Mesendoderm (in vitro differentiated cells): ENCODE measurements at regions not wholly inside any gene's neighbourhood (a gene's known extent, or its start where the extent isn't known, plus 50 kb on each side); places are given as distances from the start of the nearest gene placed in this dataset.
A peak's percentile ranks its signal among the peaks of the same experiment; 100 is the strongest.

Source experiments
- DNase-seq: peaks from one replicate; pipeline ENCODE4 v3.0.0; 2013
- H2AK5ac ChIP-seq: 2 replicates; pipeline ENCODE4 v1.6.1; 2013; ENCODE audit warnings: low read length, inconsistent platforms
- H2BK120ac ChIP-seq: 2 replicates; pipeline ENCODE4 v1.6.1; 2013; ENCODE audit warnings: low read depth, mild to moderate bottlenecking, low read length, moderate library complexity, mixed read lengths
- H2BK15ac ChIP-seq: replicated peaks from 2 replicates; pipeline ENCODE4 v1.6.1; 2013; ENCODE audit warnings: low read depth, mild to moderate bottlenecking, moderate library complexity
- H2BK5ac ChIP-seq: 2 replicates; pipeline ENCODE4 v1.6.1; 2013; ENCODE audit warnings: low read length, inconsistent platforms
- H3K18ac ChIP-seq: 2 replicates; pipeline ENCODE4 v1.6.1; 2013; ENCODE audit warnings: mild to moderate bottlenecking, low read length, mixed read lengths
- H3K23ac ChIP-seq: one replicate; pipeline ENCODE4 v1.6.1; 2013; ENCODE audit warnings: low read length
- H3K27ac ChIP-seq: 2 replicates; pipeline ENCODE4 v1.5.1; 2013; ENCODE audit warnings: low read depth, mild to moderate bottlenecking, inconsistent platforms, low read length, moderate library complexity
- H3K27me3 ChIP-seq: 2 replicates; pipeline ENCODE4 v1.6.1; 2013; ENCODE audit warnings: low read length, control low read depth, mild to moderate bottlenecking, inconsistent platforms; ENCODE audit not compliant: insufficient read depth, poor library complexity
- H3K36me3 ChIP-seq: 2 replicates; pipeline ENCODE4 v1.6.1; 2013; ENCODE audit warnings: low read length, inconsistent platforms; ENCODE audit not compliant: control insufficient read depth, insufficient read depth
- H3K4ac ChIP-seq: one replicate; pipeline ENCODE4 v1.6.1; 2013; ENCODE audit warnings: low read depth, mild to moderate bottlenecking, low read length, moderate library complexity
- H3K4me1 ChIP-seq: 2 replicates; pipeline ENCODE4 v1.6.1; 2013; ENCODE audit warnings: low read depth, low read length, inconsistent platforms; ENCODE audit not compliant: control insufficient read depth
- H3K4me2 ChIP-seq: 2 replicates; pipeline ENCODE4 v1.6.1; 2013; ENCODE audit warnings: low read length
- H3K4me3 ChIP-seq: 2 replicates; pipeline ENCODE4 v1.5.1; 2013; ENCODE audit warnings: mild to moderate bottlenecking, low read length
- H3K56ac ChIP-seq: one replicate; pipeline ENCODE4 v1.6.1; 2013; ENCODE audit warnings: low read length
- H3K79me1 ChIP-seq: 2 replicates; pipeline ENCODE4 v1.6.1; 2013; ENCODE audit warnings: low read length, inconsistent platforms
- H3K79me2 ChIP-seq: 2 replicates; pipeline ENCODE4 v1.6.1; 2013; ENCODE audit warnings: mild to moderate bottlenecking, low read length; ENCODE audit not compliant: control insufficient read depth, insufficient read depth
- H3K9ac ChIP-seq: 2 replicates; pipeline ENCODE4 v1.6.1; 2013; ENCODE audit warnings: low read length, inconsistent platforms
- H4K5ac ChIP-seq: one replicate; pipeline ENCODE4 v1.6.1; 2013; ENCODE audit warnings: low read length
- H4K8ac ChIP-seq: one replicate; pipeline ENCODE4 v1.6.1; 2013; ENCODE audit warnings: low read depth, mild to moderate bottlenecking, control low read depth, low read length, moderate library complexity
- WGBS: extraction: QIAGEN DNeasy Blood & Tissue Kit; methylation state at CpG from one replicate; pipeline ENCODE4 v1.1.7; 2013; ENCODE audit warnings: low lambda C conversion rate, missing lambda C conversion rate; ENCODE audit not compliant: insufficient coverage; ENCODE audit errors: extremely low coverage; 5-methylcytosine and 5-hydroxymethylcytosine counted together

DNA sequence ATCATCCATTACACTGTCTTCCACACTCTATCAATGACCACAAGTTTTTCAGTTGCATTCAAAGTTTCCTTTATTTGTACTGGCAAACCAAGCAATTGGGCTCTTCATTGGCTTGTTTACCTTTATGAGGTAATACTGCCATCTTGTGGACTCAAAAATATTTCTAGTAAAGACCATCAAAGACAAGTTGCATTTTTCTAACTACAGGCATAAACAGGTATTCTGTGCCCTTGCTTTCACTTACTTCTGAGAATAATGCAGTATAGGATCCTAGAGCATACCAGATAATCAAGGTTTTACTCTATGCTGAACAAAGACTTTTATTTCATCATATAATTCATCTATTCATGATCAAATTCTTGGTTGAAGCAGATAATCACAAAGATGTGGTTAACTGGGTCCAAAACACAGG, 173.7 kb upstream of the POU5F2 start:
- Histone ChIP-seq H3K4me3 (no peak overlapping the region), H3K23ac (no peak overlapping the region), H3K36me3 (no peaks in the 10 kb centered on the region), H3K27me3 (no peaks in the 10 kb centered on the region), H2BK15ac (no peak overlapping the region), H3K4me1 (no peaks in the 10 kb centered on the region), H4K5ac (no peak overlapping the region), H3K4ac (no peak overlapping the region), H3K79me1 (no peaks in the 10 kb centered on the region), H3K56ac (no peak overlapping the region), H3K79me2 (no peaks in the 10 kb centered on the region), H2AK5ac (no peak overlapping the region), H3K27ac (no peak overlapping the region), H3K9ac (no peak overlapping the region), H4K8ac (no peak overlapping the region), H3K4me2 (no peak overlapping the region), H2BK120ac (no peak overlapping the region), H3K18ac (no peak overlapping the region), H2BK5ac (no peak overlapping the region)
- DNase-seq = peak; percentile 67

DNA sequence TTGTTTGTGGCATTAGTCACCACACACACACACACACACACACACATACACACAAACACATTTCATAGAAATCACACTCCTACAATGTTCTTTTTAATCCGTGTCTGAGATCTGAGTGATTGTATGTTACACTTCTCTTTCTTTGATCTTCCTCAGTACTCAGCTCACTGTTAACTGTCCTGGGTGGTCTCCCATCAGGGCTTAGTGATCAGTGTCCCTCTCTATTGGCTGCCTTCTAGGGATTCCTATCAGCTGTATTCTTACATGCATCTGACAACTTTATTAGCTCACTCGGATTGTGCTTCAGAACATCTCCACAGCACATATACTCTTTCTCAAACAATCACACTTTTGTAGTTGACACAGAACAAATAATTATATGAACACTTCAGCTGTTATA, 170.2 kb upstream of the POU5F2 start:
- Histone ChIP-seq H3K27ac (no peak overlapping the region), H4K8ac (no peak overlapping the region), H3K4me1 (no peaks in the 10 kb centered on the region), H3K23ac (no peak overlapping the region), H3K4me3 (no peak overlapping the region), H3K4me2 (no peak overlapping the region), H3K79me2 (no peaks in the 10 kb centered on the region), H3K4ac (no peak overlapping the region), H2BK120ac (no peak overlapping the region), H3K9ac (no peak overlapping the region), H3K27me3 (no peaks in the 10 kb centered on the region), H3K18ac (no peak overlapping the region), H4K5ac (no peak overlapping the region), H2BK5ac (no peak overlapping the region), H3K36me3 (no peaks in the 10 kb centered on the region), H2BK15ac (no peak overlapping the region), H2AK5ac (no peak overlapping the region), H3K79me1 (no peaks in the 10 kb centered on the region), H3K56ac (no peak overlapping the region)
- no peak for DNase-seq
- no CpG with 5 or more reads among the region's 2 CpGs for WGBS

DNA sequence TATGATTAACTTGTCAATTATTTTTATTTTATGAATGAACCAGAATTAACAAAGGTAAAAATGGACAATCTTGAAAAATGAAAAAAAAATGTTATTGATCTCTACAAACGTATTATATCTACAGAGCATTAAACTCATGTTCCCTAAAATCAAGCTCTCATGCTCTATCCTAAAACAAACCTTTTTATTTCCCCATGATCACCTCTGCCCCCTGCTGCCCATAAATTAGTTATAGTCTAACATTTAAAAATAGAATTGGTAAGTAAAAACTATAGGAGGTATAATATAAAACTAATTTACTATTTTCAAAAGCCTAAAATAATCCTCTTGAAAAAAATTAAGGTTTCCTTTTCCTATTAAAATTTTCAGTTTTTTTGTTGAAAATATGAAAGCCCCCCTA, 168.0 kb upstream of the POU5F2 start:
- no peaks in the 10 kb centered on the region for H3K79me1 ChIP-seq
- H3K79me2 ChIP-seq = no peaks in the 10 kb centered on the region
- no peak overlapping the region for H2BK15ac ChIP-seq
- H4K5ac ChIP-seq = no peak overlapping the region
- H3K9ac ChIP-seq = no peak overlapping the region
- H3K27me3 ChIP-seq = no peaks in the 10 kb centered on the region
- no peak for DNase-seq
- H3K18ac ChIP-seq = no peak overlapping the region
- no peaks in the 10 kb centered on the region for H3K36me3 ChIP-seq
- no peak overlapping the region for H2BK5ac ChIP-seq
- no peak overlapping the region for H3K4me2 ChIP-seq
- no peak overlapping the region for H3K23ac ChIP-seq
- H4K8ac ChIP-seq = no peak overlapping the region
- no peak overlapping the region for H3K4me3 ChIP-seq
- no peak overlapping the region for H2BK120ac ChIP-seq
- no peaks in the 10 kb centered on the region for H3K4me1 ChIP-seq
- H2AK5ac ChIP-seq = no peak overlapping the region
- H3K56ac ChIP-seq = no peak overlapping the region
- no CpG with 5 or more reads among the region's 1 CpG for WGBS
- H3K27ac ChIP-seq = no peak overlapping the region
- no peak overlapping the region for H3K4ac ChIP-seq

- no peak overlapping the region for H2BK5ac ChIP-seq
- H3K56ac ChIP-seq = no peak overlapping the region
- no peak overlapping the region for H4K5ac ChIP-seq
- DNase-seq = no peak
- no peaks in the 10 kb centered on the region for H3K36me3 ChIP-seq
- H2BK15ac ChIP-seq = no peak overlapping the region
- no peak overlapping the region for H4K8ac ChIP-seq
- H3K79me2 ChIP-seq = no peaks in the 10 kb centered on the region
- no CpG with 5 or more reads among the region's 1 CpG for WGBS
- no peak overlapping the region for H3K9ac ChIP-seq
- no peak overlapping the region for H3K18ac ChIP-seq
- H3K4me2 ChIP-seq = no peak overlapping the region
- no peak overlapping the region for H2BK120ac ChIP-seq
- no peaks in the 10 kb centered on the region for H3K4me1 ChIP-seq
- no peak overlapping the region for H3K4me3 ChIP-seq
- no peak overlapping the region for H3K27ac ChIP-seq
- H3K4ac ChIP-seq = no peak overlapping the region
- H3K27me3 ChIP-seq = no peaks in the 10 kb centered on the region
- no peak overlapping the region for H3K23ac ChIP-seq
- no peak overlapping the region for H2AK5ac ChIP-seq
- H3K79me1 ChIP-seq = no peaks in the 10 kb centered on the region
Measured at GRCh38 chr5:93904917-93905316, 163.5 kb upstream of the POU5F2 start.

GRCh38 chr5:93902288-93902687, 160.9 kb upstream of the POU5F2 start:
- H3K79me1 ChIP-seq = no peaks in the 10 kb centered on the region

DNA sequence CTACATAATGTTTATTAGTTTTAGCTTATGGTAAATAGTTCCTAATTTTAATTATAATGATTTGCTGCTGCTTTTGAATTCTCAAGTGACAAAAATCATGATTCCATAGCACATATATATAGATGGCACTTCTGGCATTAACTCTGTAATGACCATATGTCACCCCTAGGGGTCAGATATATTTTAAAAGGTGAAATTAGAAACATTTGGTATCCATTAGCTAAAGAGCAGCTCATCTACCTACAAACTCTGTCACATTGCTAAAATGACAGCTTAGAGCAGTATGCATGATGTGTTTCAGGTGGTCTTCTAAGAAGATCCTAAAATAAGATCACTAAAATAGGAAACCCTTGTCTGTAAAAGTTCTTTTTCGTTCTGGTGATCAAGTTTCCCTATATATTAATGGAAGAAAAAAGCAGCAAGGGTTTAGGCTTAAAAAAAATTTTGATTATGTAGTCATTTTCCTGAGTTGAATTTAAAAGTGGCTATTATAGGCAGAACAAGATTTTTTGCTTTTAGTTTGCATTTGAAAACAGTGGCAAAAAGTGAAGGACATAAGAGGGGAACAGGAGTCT, 157.7 kb upstream of the POU5F2 start:
- Histone ChIP-seq H3K4me3 (no peak overlapping the region), H3K9ac (no peak overlapping the region), H2BK15ac (no peak overlapping the region), H3K23ac (no peak overlapping the region), H3K27me3 (no peaks in the 10 kb centered on the region), H3K79me2 (no peaks in the 10 kb centered on the region), H4K8ac (no peak overlapping the region), H3K27ac (no peak overlapping the region), H3K4me1 (no peaks in the 10 kb centered on the region), H2BK5ac (no peak overlapping the region), H3K4me2 (no peak overlapping the region), H3K36me3 (no peaks in the 10 kb centered on the region), H3K79me1 (no peaks in the 10 kb centered on the region), H2BK120ac (no peak overlapping the region), H3K4ac (no peak overlapping the region), H3K56ac (no peak overlapping the region), H2AK5ac (no peak overlapping the region), H4K5ac (no peak overlapping the region), H3K18ac (no peak overlapping the region)
- no CpG with 5 or more reads among the region's 1 CpG for WGBS
- DNase-seq = peak; percentile 21

More at GRCh38 chr5:93902288-93902687, 160.9 kb upstream of the POU5F2 start:
- Histone ChIP-seq H4K5ac (no peak overlapping the region), H3K56ac (no peak overlapping the region), H3K4me3 (no peak overlapping the region), H2BK15ac (no peak overlapping the region), H3K4ac (no peak overlapping the region), H3K4me1 (no peaks in the 10 kb centered on the region), H4K8ac (no peak overlapping the region), H3K23ac (no peak overlapping the region), H3K36me3 (no peaks in the 10 kb centered on the region), H2BK120ac (no peak overlapping the region), H3K27me3 (no peaks in the 10 kb centered on the region), H2BK5ac (no peak overlapping the region), H3K79me2 (no peaks in the 10 kb centered on the region), H3K27ac (no peak overlapping the region), H2AK5ac (no peak overlapping the region), H3K4me2 (no peak overlapping the region), H3K18ac (no peak overlapping the region), H3K9ac (no peak overlapping the region)
- no CpG with 5 or more reads among the region's 2 CpGs for WGBS
- no peak for DNase-seq
